Upper lobe of left lung (tissue), 4 donors: ENCODE measurements at regions not wholly inside any gene's neighbourhood (a gene's known extent, or its start where the extent isn't known, plus 50 kb on each side); places are given as distances from the start of the nearest gene placed in this dataset.

Experiments
- CTCF ChIP-seq, 6 experiments: fragments of 450-650 bp in 4 of 6; fragments of 200-600 bp in 2 of 6; sonication (generic) in 2 of 6; IDR thresholded peaks; one replicate each; pipeline ENCODE4 v1.5.1; 2016 to 2019; ENCODE audit warnings: antibody characterized with exemption in 6 of 6
- EP300 ChIP-seq, 4 donors: sonication (generic); formaldehyde crosslinking; IDR thresholded peaks; one replicate each; pipeline ENCODE4 v1.5.1; 2017; ENCODE audit warnings: antibody characterized with exemption in 4 of 4, control low read depth in 2 of 4
- POLR2A ChIP-seq, 4 donors: fragments of 450-650 bp; IDR thresholded peaks; one replicate each; pipeline ENCODE4 v1.5.1; 2016 to 2017; ENCODE audit warnings: antibody characterized with exemption in 4 of 4, mild to moderate bottlenecking in 2 of 4
- POLR2AphosphoS5 ChIP-seq, 2 donors: sonication (generic); formaldehyde crosslinking; IDR thresholded peaks; one replicate each; pipeline ENCODE4 v1.5.1; 2017; ENCODE audit warnings: antibody characterized with exemption in 2 of 2

DNA sequence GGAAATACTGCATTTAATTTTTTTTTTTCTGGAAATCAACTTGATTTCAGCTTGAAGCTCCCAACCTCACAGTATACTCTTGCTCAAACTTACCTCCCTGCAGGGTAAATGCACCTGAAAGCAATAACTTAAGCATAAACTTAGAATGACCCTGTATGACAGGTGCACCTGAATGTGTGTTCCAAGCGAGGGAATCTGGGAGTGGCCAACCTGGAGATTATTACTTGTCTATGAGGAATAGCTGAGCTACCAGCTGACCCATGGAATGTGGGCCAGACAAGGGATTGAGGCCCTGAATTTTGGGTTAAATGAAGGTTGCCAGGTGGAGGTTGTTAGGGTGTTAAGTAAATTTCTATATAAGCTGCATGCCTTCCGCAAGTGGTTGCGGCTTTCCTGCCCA lies 140.6 kb downstream of the OSTF1 start:
- no peak for TF ChIP-seq CTCF (IDR thresholded peaks at IDR 0.05)
- TF ChIP-seq EP300 (IDR thresholded peaks at IDR 0.05) = no peak
- TF ChIP-seq POLR2A (IDR thresholded peaks at IDR 0.05) = no peak
- TF ChIP-seq POLR2AphosphoS5 (IDR thresholded peaks at IDR 0.05) = no peak
